ENCODE measurements at regions not wholly inside any gene's neighbourhood (a gene's known extent, or its start where the extent isn't known, plus 50 kb on each side); places are given as distances from the start of the nearest gene placed in this dataset.

- TF ChIP-seq, protein P1, sequence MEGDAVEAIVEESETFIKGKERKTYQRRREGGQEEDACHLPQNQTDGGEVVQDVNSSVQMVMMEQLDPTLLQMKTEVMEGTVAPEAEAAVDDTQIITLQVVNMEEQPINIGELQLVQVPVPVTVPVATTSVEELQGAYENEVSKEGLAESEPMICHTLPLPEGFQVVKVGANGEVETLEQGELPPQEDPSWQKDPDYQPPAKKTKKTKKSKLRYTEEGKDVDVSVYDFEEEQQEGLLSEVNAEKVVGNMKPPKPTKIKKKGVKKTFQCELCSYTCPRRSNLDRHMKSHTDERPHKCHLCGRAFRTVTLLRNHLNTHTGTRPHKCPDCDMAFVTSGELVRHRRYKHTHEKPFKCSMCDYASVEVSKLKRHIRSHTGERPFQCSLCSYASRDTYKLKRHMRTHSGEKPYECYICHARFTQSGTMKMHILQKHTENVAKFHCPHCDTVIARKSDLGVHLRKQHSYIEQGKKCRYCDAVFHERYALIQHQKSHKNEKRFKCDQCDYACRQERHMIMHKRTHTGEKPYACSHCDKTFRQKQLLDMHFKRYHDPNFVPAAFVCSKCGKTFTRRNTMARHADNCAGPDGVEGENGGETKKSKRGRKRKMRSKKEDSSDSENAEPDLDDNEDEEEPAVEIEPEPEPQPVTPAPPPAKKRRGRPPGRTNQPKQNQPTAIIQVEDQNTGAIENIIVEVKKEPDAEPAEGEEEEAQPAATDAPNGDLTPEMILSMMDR (IDR thresholded peaks at IDR 0.05; ENCODE audit: low read depth, low read length) = no peak
- TF ChIP-seq POLR2A (IDR thresholded peaks at IDR 0.05; ENCODE audit: extremely low read depth, insufficient read length) (no peak), MYC (IDR thresholded peaks at IDR 0.05; ENCODE audit: low read depth, low read length) (no peak)
- TF ChIP-seq, protein P2, sequence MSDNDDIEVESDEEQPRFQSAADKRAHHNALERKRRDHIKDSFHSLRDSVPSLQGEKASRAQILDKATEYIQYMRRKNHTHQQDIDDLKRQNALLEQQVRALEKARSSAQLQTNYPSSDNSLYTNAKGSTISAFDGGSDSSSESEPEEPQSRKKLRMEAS (IDR thresholded peaks at IDR 0.05; ENCODE audit: low read depth, low read length) = no peak
Observed at GRCh38 chr5:167603135-167603534, 688.3 kb upstream of the WWC1 start.

All from NB4 (cell line).